Omental fat pad (tissue), 3 donors: ENCODE measurements at regions not wholly inside any gene's neighbourhood (a gene's known extent, or its start where the extent isn't known, plus 50 kb on each side); places are given as distances from the start of the nearest gene placed in this dataset.

Source experiments
- ATAC-seq: fragments of 150-250 bp; one replicate; pipeline ENCODE4 v1.9.1; 2016; ENCODE audit warnings: mild to moderate bottlenecking, moderate library complexity; ENCODE audit not compliant: low FRiP score
- DNase-seq: peaks from one replicate; pipeline ENCODE4 v3.0.0-alpha.2; 2019; ENCODE audit warnings: low spot score
- TF ChIP-seq, protein P1 (sequence below), 3 donors: fragments of 450-650 bp; IDR thresholded peaks; one replicate each; pipeline ENCODE4 v1.5.1; 2016 to 2017; ENCODE audit warnings: antibody characterized with exemption in 3 of 3, mild to moderate bottlenecking in 3 of 3, moderate library complexity in 2 of 3

DNA sequence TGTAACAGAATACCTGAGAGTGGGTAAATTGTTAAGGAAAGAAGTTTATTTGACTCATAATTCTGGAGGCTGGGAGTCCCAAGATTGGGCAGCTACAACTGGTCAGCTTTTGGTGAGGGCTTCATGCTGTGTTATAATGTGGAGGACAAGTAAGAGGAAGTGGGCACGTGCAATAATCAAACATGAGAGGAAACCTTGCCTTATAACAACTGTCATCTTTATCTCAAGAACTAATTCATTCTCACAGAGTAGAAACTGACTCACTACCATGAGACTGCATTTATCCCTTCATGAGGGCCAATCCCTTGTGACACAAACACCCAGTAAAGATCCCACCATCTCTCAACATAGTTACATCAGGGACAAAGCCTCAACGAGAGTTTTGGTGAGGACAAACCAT is 318.1 kb upstream of the NT5C1B start:
- no peak for DNase-seq
- TF ChIP-seq, protein P1, sequence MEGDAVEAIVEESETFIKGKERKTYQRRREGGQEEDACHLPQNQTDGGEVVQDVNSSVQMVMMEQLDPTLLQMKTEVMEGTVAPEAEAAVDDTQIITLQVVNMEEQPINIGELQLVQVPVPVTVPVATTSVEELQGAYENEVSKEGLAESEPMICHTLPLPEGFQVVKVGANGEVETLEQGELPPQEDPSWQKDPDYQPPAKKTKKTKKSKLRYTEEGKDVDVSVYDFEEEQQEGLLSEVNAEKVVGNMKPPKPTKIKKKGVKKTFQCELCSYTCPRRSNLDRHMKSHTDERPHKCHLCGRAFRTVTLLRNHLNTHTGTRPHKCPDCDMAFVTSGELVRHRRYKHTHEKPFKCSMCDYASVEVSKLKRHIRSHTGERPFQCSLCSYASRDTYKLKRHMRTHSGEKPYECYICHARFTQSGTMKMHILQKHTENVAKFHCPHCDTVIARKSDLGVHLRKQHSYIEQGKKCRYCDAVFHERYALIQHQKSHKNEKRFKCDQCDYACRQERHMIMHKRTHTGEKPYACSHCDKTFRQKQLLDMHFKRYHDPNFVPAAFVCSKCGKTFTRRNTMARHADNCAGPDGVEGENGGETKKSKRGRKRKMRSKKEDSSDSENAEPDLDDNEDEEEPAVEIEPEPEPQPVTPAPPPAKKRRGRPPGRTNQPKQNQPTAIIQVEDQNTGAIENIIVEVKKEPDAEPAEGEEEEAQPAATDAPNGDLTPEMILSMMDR (IDR thresholded peaks at IDR 0.05): no peak
- ATAC-seq: no peak

DNA sequence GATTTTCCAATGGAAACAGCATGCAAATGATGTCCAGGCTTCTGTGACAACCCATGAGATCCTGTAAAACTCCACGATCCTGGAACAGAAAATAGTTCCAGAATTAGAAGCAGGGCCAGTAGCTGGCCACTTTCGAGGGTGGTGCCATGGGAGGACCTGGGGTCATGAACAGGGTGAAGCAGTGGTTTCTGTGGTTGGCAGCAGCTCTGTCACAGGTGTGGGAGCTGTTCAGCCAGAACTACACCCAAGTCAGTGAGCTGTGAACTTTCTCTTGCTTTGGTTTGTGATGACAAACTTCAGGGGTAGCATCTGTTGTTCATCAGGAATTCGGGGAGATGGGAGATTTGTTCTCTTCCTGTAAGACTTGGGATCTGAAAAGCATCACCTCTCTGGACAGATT is 314.4 kb upstream of the NT5C1B start:
- TF ChIP-seq, protein P1 (IDR thresholded peaks at IDR 0.05): no peak
- DNase-seq: no peak
- no peak for ATAC-seq

DNA sequence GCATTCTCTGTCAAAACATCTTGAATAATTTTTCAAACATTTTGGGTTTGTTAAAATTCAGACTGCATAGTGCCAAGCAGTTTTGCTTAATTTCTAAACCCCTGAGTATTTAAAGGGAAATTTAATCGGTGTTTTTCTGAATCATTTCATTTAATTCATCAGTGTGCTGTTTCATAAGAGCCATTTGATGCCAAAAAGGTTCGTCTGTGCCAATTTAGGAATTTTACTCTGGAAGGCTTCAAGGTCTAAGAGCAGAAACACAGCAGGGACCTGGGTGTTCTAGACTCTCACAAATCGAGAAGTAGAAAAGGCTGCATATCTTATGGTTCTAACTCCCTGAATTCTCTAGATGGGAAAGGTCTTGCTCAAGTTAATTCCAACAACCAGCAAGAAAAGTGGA is 311.9 kb upstream of the NT5C1B start:
- TF ChIP-seq, protein P1 (IDR thresholded peaks at IDR 0.05): no peak
- ATAC-seq (peak; percentile 54), DNase-seq (no peak)

DNA sequence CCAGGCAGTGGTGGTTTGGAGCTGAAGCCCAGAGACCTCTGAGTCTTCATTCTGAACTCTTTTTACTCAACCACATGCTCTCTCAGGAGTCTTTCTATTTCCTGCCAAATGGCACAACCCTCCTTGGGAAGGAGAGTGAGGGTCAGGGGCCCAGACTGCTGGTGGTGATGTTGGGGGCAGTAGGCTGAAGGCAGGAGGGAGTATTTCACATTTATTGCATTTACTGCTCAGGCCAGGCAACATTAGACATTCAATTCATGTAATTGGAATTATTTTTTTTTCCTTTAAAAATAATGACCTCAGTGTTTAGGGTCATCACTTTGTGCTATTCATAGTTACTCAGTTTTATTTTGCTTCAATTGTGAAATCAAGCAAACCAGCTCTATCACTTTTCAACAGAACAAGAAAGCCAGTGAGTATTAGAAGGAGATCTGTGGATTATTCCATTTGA is 311.3 kb upstream of the NT5C1B start:
- TF ChIP-seq, protein P1 (IDR thresholded peaks at IDR 0.05): no peak
- ATAC-seq (peak; percentile 81), DNase-seq (no peak)

DNA sequence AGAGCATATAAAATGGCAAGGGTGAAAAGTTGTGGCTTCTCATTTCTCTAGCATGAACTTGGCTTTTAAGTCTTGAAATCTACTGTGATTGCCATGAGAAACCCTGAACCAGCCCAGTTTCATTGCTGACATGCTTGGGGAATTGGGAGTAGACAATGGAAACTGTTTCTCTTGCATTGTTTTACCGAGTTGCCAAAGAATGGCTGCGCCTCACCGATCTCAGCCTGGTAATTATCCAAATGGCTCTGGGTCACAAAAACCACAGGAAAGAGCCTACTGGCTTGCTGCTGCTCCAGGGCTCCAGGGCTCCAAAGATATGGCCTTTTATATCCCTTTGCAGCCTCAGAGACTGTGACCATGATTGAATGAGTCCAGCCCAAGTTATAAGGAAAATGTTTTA is 310.4 kb upstream of the NT5C1B start:
- DNase-seq (no peak), ATAC-seq (no peak)
- TF ChIP-seq, protein P1 (IDR thresholded peaks at IDR 0.05): no peak

DNA sequence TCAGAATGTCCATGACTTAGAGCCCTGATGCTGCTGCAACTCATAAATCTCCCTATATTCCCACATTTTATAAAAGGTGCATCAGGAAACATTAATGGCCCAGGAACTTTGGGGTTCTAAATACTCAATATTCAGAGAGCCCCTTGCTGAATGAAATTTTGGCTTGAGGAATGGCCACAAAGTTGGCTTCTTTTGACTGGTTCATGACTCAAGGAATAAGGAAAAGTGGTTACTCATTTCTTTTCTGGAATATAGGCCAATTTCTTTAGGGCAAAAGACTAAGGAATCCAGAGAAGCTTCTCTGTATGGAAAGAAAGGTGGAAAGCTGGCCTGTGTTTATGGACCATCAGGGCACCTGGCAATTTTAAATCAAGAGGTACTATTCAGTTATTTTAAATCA is 308.9 kb upstream of the NT5C1B start:
- TF ChIP-seq, protein P1 (IDR thresholded peaks at IDR 0.05): no peak
- ATAC-seq: no peak
- no peak for DNase-seq

DNA sequence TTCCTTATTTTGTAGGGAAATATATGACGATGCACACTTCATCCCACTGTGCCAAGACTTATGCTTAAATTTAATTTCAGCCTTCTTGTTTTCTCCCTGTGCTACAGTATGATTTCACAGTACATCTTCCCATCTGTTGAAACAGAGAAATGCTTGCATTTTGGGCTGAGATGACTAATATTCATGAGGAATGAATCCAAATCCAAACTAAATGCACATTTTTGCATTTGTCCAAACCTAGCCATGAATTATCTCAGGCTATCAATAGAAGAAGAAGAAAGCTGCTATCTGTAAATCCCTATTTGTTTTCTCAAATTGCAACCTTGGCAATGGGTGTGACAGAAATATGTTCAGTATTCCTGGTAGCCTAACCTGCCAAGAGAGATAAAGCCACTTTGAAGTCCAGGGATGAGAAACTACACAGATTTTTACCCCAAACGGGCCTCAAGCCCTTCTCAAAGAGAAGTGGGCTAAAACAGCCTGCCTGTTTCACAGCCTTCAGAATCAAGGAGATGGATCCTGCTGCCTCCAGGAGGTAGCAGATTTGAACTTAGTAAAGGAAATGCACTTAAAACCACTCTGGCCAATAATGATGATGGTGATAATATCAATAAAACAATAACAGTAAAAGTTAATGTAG is 306.9 kb upstream of the NT5C1B start:
- TF ChIP-seq, protein P1 (IDR thresholded peaks at IDR 0.05): no peak
- ATAC-seq (peak; percentile 30), DNase-seq (no peak)
